Brain microvascular endothelial cell (primary cell): ENCODE measurements at regions not wholly inside any gene's neighbourhood (a gene's known extent, or its start where the extent isn't known, plus 50 kb on each side); places are given as distances from the start of the nearest gene placed in this dataset.

ENCODE experiments used
- DNase-seq: peaks from one replicate; pipeline ENCODE4 v3.0.0-alpha.2; 2020
- H3K27ac ChIP-seq: fragments of 250-450 bp; sonication (Bioruptor Pico); 2 replicates; pipeline ENCODE4 v1.5.1; 2020; ENCODE audit warnings: mild to moderate bottlenecking, moderate library complexity
- H3K27me3 ChIP-seq: fragments of 250-450 bp; sonication (Bioruptor Pico); replicated peaks from 2 replicates; pipeline ENCODE4 v1.5.1; 2020; ENCODE audit warnings: mild to moderate bottlenecking
- H3K36me3 ChIP-seq: fragments of 250-450 bp; sonication (Bioruptor Pico); replicated peaks from 2 replicates; pipeline ENCODE4 v1.5.1; 2020; ENCODE audit warnings: mild to moderate bottlenecking
- H3K4me3 ChIP-seq: 2 replicates; pipeline ENCODE4 v1.5.1; 2011; ENCODE audit warnings: low read depth, mild to moderate bottlenecking, control low read depth, low read length, moderate library complexity
- in situ Hi-C: cut with HindIII; loops from 2 replicates; pipeline ENCODE4 v1.10.0; 2017; ENCODE audit warnings: low sequenced_read_pairs, low pct_ligation_motif_present
- TF ChIP-seq, protein P1 (sequence below): IDR thresholded peaks from 2 replicates; pipeline ENCODE4 v1.5.1; 2011; ENCODE audit warnings: low read depth, mild to moderate bottlenecking, moderate library complexity, low read length, control low read depth, inconsistent platforms; ENCODE audit errors: missing control alignments

DNA sequence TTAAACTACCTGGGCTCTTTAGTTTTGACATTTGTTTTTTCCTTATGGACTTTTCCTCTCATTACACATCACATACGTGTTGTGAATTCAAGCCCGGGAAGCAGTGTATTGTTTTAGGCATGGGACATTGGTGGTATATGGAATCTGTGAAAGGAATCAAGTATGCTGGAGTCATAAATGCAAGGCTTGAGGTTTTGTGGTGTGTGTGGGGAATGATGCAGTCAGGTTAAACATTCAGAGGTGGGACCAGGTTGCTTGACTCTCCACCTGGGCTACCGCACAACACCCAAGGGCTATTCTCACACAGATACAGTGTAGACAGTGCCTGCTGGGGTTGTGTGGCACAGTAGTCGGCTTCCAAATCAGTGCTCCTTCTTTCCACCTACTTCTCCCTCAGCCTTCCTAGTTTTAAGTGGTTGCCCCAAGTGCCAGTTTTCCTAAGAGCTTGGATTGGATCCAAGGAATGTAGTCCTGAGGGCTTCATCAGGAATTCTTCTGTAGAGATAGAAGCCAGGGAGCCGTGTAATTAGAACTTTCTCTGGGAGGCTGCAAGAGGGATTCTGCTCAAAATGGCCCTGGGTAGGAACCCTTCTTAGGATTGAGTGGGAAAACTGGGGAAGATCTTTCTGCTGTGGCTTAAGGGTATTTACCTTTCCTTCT, 243.7 kb downstream of the C12orf75 start:
- TF ChIP-seq, protein P1, sequence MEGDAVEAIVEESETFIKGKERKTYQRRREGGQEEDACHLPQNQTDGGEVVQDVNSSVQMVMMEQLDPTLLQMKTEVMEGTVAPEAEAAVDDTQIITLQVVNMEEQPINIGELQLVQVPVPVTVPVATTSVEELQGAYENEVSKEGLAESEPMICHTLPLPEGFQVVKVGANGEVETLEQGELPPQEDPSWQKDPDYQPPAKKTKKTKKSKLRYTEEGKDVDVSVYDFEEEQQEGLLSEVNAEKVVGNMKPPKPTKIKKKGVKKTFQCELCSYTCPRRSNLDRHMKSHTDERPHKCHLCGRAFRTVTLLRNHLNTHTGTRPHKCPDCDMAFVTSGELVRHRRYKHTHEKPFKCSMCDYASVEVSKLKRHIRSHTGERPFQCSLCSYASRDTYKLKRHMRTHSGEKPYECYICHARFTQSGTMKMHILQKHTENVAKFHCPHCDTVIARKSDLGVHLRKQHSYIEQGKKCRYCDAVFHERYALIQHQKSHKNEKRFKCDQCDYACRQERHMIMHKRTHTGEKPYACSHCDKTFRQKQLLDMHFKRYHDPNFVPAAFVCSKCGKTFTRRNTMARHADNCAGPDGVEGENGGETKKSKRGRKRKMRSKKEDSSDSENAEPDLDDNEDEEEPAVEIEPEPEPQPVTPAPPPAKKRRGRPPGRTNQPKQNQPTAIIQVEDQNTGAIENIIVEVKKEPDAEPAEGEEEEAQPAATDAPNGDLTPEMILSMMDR, result no peak
- no peak for DNase-seq
- in situ Hi-C loops, result no loop called here
- Histone ChIP-seq H3K27me3 (no peaks in the 10 kb centered on the region), H3K27ac (no peak overlapping the region), H3K36me3 (no peaks in the 10 kb centered on the region), H3K4me3 (no peak overlapping the region)

DNA sequence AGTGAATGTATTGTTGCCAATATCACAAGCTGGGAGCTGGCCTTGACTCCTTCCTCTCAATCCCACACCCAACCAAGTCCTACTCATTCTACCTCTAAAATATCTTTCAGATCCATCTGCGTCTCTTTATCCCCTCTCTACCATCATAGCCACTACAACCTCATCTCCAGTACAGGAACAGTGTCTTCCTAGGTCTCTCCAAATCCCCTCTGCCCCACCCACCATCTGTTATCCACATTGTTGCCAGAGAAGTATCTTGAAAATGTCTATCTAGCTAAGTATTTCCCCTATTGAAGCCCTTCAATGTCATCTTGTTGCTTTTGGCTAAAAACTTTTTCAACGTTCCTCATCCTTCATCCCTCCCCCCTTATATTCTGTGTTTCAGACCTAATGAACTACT, 244.7 kb downstream of the C12orf75 start:
- Histone ChIP-seq H3K27ac (no peak overlapping the region), H3K27me3 (no peaks in the 10 kb centered on the region), H3K36me3 (no peaks in the 10 kb centered on the region), H3K4me3 (no peak overlapping the region)
- DNase-seq, result no peak
- in situ Hi-C loops, result no loop called here
- TF ChIP-seq, protein P1, result no peak

DNA sequence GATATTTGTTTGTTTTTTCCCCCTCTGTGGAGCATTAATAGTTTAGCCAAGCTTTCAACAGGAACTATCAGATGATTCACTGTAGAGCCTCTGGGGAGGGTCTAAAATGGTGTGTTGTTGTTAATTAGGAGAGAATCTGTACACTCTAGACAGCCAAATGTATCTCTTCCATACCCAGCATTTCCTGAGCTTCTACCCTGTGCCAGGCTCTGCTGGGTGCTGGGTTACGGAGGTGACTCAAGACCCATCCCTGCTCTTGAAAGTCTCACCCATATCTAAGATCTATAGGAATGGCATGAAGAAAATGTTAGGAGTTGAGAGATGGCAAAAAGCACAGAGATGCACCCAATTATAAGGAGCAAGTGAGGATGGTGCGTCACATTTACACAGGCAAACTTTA, 245.8 kb downstream of the C12orf75 start:
- DNase-seq, result no peak
- TF ChIP-seq, protein P1, result no peak
- in situ Hi-C loops, result no loop called here
- H3K36me3 ChIP-seq, result no peaks in the 10 kb centered on the region
- no peaks in the 10 kb centered on the region for H3K27me3 ChIP-seq
- H3K4me3 ChIP-seq, result no peak overlapping the region
- no peak overlapping the region for H3K27ac ChIP-seq

DNA sequence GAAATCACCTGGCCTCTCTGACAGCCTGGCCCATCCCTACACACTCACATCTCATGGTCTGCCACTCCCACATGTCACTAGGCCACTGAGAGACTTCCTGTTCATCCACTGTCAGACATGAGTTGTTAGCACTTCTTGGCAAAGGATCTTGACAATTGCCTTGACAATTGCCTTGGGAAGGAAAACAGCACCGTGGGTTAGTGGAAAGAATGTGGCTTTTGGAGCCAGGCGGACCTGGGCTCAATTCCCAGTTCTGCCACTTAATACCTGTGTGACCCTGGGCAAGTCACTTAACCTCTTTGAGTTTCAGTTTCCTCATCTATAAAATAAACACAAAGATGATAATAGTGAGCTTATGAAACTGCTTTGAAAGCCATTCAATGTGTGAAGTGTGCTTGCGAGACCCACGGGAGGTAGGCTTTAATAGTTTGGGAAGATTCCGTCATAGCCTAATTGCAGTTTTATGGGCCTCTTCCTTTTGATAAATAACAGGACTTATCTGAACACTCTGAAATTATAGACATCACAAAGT, 250.4 kb downstream of the C12orf75 start:
- Histone ChIP-seq H3K36me3 (no peaks in the 10 kb centered on the region), H3K4me3 (no peak overlapping the region), H3K27me3 (no peaks in the 10 kb centered on the region), H3K27ac (no peak overlapping the region)
- no peak for DNase-seq
- in situ Hi-C loops, result no loop called here
- TF ChIP-seq, protein P1, result no peak

DNA sequence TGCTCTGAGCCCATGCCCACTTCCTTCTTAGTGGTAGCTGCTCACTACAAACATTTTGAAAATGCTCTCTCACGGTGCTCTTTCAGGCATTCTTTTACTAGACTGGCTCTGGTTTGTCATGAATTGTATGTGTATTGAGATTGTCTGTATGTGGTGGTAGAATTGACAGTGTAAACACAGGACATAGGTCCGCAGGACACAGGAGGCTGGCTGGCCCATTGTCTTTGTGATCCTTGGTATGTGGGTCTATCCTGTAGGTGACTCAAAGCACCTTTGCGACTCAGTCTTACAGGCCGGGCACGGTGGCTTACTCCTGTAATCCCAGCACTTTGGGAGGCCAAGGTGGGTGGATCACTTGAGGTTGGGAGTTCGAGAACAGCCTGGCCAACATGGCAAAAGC, 250.9 kb downstream of the C12orf75 start:
- Histone ChIP-seq H3K4me3 (no peak overlapping the region), H3K27ac (no peak overlapping the region), H3K36me3 (no peaks in the 10 kb centered on the region), H3K27me3 (no peaks in the 10 kb centered on the region)
- TF ChIP-seq, protein P1, result no peak
- no peak for DNase-seq
- in situ Hi-C loops, result no loop called here

DNA sequence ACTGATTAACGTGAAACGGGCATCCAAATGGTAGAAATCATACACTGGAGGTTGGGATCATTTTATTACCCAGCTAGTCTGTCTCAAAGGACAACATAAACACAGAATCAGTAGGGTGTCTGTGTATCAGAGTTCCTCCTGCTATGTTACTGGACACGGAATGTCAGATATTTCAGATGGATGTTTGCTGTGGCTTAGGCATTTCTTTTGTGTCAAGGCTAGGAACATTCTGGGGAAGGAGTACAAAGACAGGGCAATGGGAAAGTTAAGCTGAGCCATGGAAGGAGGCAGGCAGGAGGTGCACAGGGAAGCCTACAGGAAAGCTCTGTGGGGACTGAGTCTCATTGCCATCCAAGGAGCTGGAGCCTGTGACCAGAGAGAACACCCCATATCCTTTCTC, 254.6 kb downstream of the C12orf75 start:
- TF ChIP-seq, protein P1, result no peak
- Histone ChIP-seq H3K27ac (no peak overlapping the region), H3K4me3 (no peak overlapping the region), H3K27me3 (no peaks in the 10 kb centered on the region), H3K36me3 (no peaks in the 10 kb centered on the region)
- in situ Hi-C loops, result no loop called here
- DNase-seq, result no peak
